WTC11 (cell line): ENCODE measurements at regions not wholly inside any gene's neighbourhood (a gene's known extent, or its start where the extent isn't known, plus 50 kb on each side); places are given as distances from the start of the nearest gene placed in this dataset.

ENCODE experiments used
- ATAC-seq: fragments of 200-7000 bp; cut with Tn5 transposase; 2 replicates; pipeline ENCODE4 v1.10.0; 2021; ENCODE audit warnings: mild to moderate bottlenecking, moderate library complexity
- CTCF ChIA-PET: fragments of 300-600 bp; sonication (Branson Sonifier 250); formaldehyde crosslinking; loops from one replicate; lab custom pipeline; 2021; ENCODE audit warnings: antibody characterized with exemption; lab: Charles Lee
- POLR2A ChIA-PET: fragments of 350-600 bp; sonication (Branson Sonifier 250); formaldehyde crosslinking; loops from one replicate; lab custom pipeline; 2021; ENCODE audit warnings: antibody characterized with exemption; lab: Charles Lee
- DNase-seq: peaks from one replicate; pipeline ENCODE4 v3.0.0; 2021; ENCODE audit warnings: low spot score
- H3K27ac Mint-ChIP-seq: 2 replicates; pipeline ENCODE4 v1.8.0; 2021; ENCODE audit warnings: mixed read lengths
- H3K27me3 Mint-ChIP-seq: 2 replicates; pipeline ENCODE4 v1.8.0; 2021; ENCODE audit warnings: low read depth, mild to moderate bottlenecking, moderate library complexity, mixed read lengths
- H3K36me3 Mint-ChIP-seq: 2 replicates; pipeline ENCODE4 v1.8.0; 2021; ENCODE audit warnings: mixed read lengths
- H3K4me1 Mint-ChIP-seq: 2 replicates; pipeline ENCODE4 v1.8.0; 2022; ENCODE audit warnings: mixed read lengths
- H3K4me3 Mint-ChIP-seq: 2 replicates; pipeline ENCODE4 v1.8.0; 2021; ENCODE audit warnings: mild to moderate bottlenecking, moderate library complexity, mixed read lengths
- H3K9me3 Mint-ChIP-seq: 2 replicates; pipeline ENCODE4 v1.8.0; 2021; ENCODE audit warnings: mixed read lengths
- AR ChIP-seq: fragments of 250-450 bp; sonication (Bioruptor Pico); IDR thresholded peaks from 2 replicates; pipeline ENCODE4 v1.9.0; 2021; ENCODE audit warnings: mild to moderate bottlenecking
- CREB1 ChIP-seq: sonication (generic); formaldehyde crosslinking; IDR thresholded peaks from 2 replicates; pipeline ENCODE4 v1.8.0; 2023; ENCODE audit warnings: mild to moderate bottlenecking, missing genetic modification reagents
- CREM ChIP-seq: sonication (generic); formaldehyde crosslinking; IDR thresholded peaks from 2 replicates; pipeline ENCODE4 v1.8.1; 2022; ENCODE audit warnings: mild to moderate bottlenecking, missing genetic modification reagents, moderate library complexity
- E2F4 ChIP-seq: sonication (generic); formaldehyde crosslinking; IDR thresholded peaks from 2 replicates; pipeline ENCODE4 v1.8.1; 2022; ENCODE audit warnings: low read depth, mild to moderate bottlenecking, moderate library complexity, missing genetic modification reagents, borderline replicate concordance
- GTF2I ChIP-seq: fragments of 250-450 bp; sonication (Bioruptor Pico); conservative IDR thresholded peaks from 2 replicates; pipeline ENCODE4 v1.4.0; 2021; ENCODE audit warnings: mild to moderate bottlenecking
- HMGXB4 ChIP-seq: sonication (generic); formaldehyde crosslinking; IDR thresholded peaks from 2 replicates; pipeline ENCODE4 v1.8.1; 2023; ENCODE audit warnings: mild to moderate bottlenecking, moderate library complexity, missing genetic modification reagents
- NFE2L1 ChIP-seq: sonication (generic); formaldehyde crosslinking; IDR thresholded peaks from 2 replicates; pipeline ENCODE4 v1.8.1; 2023; ENCODE audit warnings: missing genetic modification reagents
- NFYB ChIP-seq: sonication (generic); formaldehyde crosslinking; conservative IDR thresholded peaks from 2 replicates; pipeline ENCODE4 v1.8.0; 2022; ENCODE audit warnings: low read depth, missing genetic modification reagents
- RELA ChIP-seq: sonication (generic); formaldehyde crosslinking; IDR thresholded peaks from 2 replicates; pipeline ENCODE4 v1.8.1; 2022; ENCODE audit warnings: missing genetic modification reagents, mild to moderate bottlenecking, borderline replicate concordance
- RORB ChIP-seq: fragments of 250-450 bp; sonication (Bioruptor Pico); IDR thresholded peaks from 2 replicates; pipeline ENCODE4 v1.9.0; 2021; ENCODE audit warnings: mild to moderate bottlenecking
- SMAD3 ChIP-seq: sonication (generic); formaldehyde crosslinking; IDR thresholded peaks from 2 replicates; pipeline ENCODE4 v1.8.0; 2022; ENCODE audit warnings: missing genetic modification reagents, mild to moderate bottlenecking, borderline replicate concordance
- ZNF263 ChIP-seq: sonication (generic); formaldehyde crosslinking; IDR thresholded peaks from 2 replicates; pipeline ENCODE4 v1.8.1; 2022; ENCODE audit warnings: low read depth, mild to moderate bottlenecking, moderate library complexity, missing genetic modification reagents
- ZNF317 ChIP-seq: sonication (generic); formaldehyde crosslinking; IDR thresholded peaks from 2 replicates; pipeline ENCODE4 v1.8.1; 2023; ENCODE audit warnings: low read depth, mild to moderate bottlenecking, moderate library complexity, missing genetic modification reagents, borderline replicate concordance
- ZNF396 ChIP-seq: fragments of 250-450 bp; sonication (Bioruptor Pico); IDR thresholded peaks from 2 replicates; pipeline ENCODE4 v1.8.0; 2021; ENCODE audit warnings: mild to moderate bottlenecking, moderate library complexity, borderline replicate concordance
- ZNF423 ChIP-seq: fragments of 250-450 bp; sonication (Bioruptor Pico); IDR thresholded peaks from 2 replicates; pipeline ENCODE4 v2.1.2; 2022; ENCODE audit warnings: mild to moderate bottlenecking, moderate library complexity
- ZNF671 ChIP-seq: fragments of 250-450 bp; sonication (Bioruptor Pico); IDR thresholded peaks from 2 replicates; pipeline ENCODE4 v1.8.0; 2021; ENCODE audit warnings: mild to moderate bottlenecking
- TF ChIP-seq, protein P1 (sequence below): fragments of 250-450 bp; sonication (Bioruptor Pico); IDR thresholded peaks from 2 replicates; pipeline ENCODE4 v1.9.0; 2021; ENCODE audit warnings: mild to moderate bottlenecking, borderline replicate concordance
- TF ChIP-seq, protein P2 (sequence below): sonication (generic); formaldehyde crosslinking; IDR thresholded peaks from 2 replicates; pipeline ENCODE4 v1.8.1; 2023; ENCODE audit warnings: mild to moderate bottlenecking, missing genetic modification reagents, borderline replicate concordance
- TF ChIP-seq, protein P3 (sequence below): sonication (generic); formaldehyde crosslinking; IDR thresholded peaks from 2 replicates; pipeline ENCODE4 v1.8.0; 2023; ENCODE audit warnings: missing genetic modification reagents

GRCh38 chr18:68017385-68017784, 500.9 kb upstream of the DSEL start:
- Mint-ChIP-seq H3K27me3 (no peaks in the 10 kb centered on the region), H3K4me3 (no peak overlapping the region), H3K4me1 (peaks cover 15% of the 10 kb centered on the region), H3K27ac (no peak overlapping the region), H3K9me3 (no peaks in the 10 kb centered on the region), H3K36me3 (no peaks in the 10 kb centered on the region)
- CTCF ChIA-PET: interaction anchor here (0.9 kb wide), 1 partner anchor 135 kb away, joined by 3 read pairs; no protein-coding TSS in a partner anchor
- TF ChIP-seq RORB (CRISPR knock-in tag): no peak
- no peak for TF ChIP-seq ZNF671
- no peak for TF ChIP-seq ZNF317 (CRISPR knock-in tag)
- TF ChIP-seq ZNF396 (CRISPR knock-in tag): no peak
- no peak for TF ChIP-seq CREM (CRISPR knock-in tag)
- TF ChIP-seq ZNF423: no peak
- TF ChIP-seq SMAD3 (CRISPR knock-in tag): no peak
- TF ChIP-seq NFYB: no peak
- TF ChIP-seq GTF2I (CRISPR knock-in tag): no peak
- TF ChIP-seq, protein P1, sequence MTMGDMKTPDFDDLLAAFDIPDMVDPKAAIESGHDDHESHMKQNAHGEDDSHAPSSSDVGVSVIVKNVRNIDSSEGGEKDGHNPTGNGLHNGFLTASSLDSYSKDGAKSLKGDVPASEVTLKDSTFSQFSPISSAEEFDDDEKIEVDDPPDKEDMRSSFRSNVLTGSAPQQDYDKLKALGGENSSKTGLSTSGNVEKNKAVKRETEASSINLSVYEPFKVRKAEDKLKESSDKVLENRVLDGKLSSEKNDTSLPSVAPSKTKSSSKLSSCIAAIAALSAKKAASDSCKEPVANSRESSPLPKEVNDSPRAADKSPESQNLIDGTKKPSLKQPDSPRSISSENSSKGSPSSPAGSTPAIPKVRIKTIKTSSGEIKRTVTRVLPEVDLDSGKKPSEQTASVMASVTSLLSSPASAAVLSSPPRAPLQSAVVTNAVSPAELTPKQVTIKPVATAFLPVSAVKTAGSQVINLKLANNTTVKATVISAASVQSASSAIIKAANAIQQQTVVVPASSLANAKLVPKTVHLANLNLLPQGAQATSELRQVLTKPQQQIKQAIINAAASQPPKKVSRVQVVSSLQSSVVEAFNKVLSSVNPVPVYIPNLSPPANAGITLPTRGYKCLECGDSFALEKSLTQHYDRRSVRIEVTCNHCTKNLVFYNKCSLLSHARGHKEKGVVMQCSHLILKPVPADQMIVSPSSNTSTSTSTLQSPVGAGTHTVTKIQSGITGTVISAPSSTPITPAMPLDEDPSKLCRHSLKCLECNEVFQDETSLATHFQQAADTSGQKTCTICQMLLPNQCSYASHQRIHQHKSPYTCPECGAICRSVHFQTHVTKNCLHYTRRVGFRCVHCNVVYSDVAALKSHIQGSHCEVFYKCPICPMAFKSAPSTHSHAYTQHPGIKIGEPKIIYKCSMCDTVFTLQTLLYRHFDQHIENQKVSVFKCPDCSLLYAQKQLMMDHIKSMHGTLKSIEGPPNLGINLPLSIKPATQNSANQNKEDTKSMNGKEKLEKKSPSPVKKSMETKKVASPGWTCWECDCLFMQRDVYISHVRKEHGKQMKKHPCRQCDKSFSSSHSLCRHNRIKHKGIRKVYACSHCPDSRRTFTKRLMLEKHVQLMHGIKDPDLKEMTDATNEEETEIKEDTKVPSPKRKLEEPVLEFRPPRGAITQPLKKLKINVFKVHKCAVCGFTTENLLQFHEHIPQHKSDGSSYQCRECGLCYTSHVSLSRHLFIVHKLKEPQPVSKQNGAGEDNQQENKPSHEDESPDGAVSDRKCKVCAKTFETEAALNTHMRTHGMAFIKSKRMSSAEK (CRISPR knock-in tag): no peak
- no peak for TF ChIP-seq NFE2L1 (CRISPR knock-in tag)
- no peak for TF ChIP-seq AR (CRISPR knock-in tag)
- DNase-seq (no peak), ATAC-seq (0 out of 2 replicates have a peak, but pooled peaks have one; percentile 36)
- POLR2A ChIA-PET: interaction anchor here (0.7 kb wide), 1 partner anchor 669 kb away, joined by 3 read pairs; no protein-coding TSS in a partner anchor

DNA sequence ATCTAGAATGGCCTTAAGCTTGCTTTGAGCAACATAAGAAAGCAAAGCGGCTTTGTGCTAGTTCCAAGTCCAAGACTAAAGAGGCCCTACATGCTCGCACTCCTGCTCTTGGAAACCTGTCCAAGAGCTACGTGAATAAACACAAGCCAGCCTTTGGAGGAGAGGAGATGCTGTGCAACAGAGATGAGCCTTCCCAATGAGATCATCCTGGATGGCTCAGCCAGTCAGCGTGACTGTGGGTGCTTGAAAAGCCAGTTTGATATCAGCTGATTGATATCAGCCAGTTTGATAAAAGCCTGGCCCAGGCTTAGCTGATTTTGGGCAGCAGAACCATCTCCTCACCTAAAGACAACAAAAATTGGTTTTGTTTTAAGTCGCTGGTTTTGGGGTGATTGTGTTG, 481.0 kb upstream of the DSEL start:
- peaks cover 7% of the 10 kb centered on the region for H3K9me3 Mint-ChIP-seq
- no peak for TF ChIP-seq HMGXB4 (CRISPR knock-in tag)
- no peak for TF ChIP-seq RORB (CRISPR knock-in tag)
- TF ChIP-seq RELA: no peak
- TF ChIP-seq, protein P2, sequence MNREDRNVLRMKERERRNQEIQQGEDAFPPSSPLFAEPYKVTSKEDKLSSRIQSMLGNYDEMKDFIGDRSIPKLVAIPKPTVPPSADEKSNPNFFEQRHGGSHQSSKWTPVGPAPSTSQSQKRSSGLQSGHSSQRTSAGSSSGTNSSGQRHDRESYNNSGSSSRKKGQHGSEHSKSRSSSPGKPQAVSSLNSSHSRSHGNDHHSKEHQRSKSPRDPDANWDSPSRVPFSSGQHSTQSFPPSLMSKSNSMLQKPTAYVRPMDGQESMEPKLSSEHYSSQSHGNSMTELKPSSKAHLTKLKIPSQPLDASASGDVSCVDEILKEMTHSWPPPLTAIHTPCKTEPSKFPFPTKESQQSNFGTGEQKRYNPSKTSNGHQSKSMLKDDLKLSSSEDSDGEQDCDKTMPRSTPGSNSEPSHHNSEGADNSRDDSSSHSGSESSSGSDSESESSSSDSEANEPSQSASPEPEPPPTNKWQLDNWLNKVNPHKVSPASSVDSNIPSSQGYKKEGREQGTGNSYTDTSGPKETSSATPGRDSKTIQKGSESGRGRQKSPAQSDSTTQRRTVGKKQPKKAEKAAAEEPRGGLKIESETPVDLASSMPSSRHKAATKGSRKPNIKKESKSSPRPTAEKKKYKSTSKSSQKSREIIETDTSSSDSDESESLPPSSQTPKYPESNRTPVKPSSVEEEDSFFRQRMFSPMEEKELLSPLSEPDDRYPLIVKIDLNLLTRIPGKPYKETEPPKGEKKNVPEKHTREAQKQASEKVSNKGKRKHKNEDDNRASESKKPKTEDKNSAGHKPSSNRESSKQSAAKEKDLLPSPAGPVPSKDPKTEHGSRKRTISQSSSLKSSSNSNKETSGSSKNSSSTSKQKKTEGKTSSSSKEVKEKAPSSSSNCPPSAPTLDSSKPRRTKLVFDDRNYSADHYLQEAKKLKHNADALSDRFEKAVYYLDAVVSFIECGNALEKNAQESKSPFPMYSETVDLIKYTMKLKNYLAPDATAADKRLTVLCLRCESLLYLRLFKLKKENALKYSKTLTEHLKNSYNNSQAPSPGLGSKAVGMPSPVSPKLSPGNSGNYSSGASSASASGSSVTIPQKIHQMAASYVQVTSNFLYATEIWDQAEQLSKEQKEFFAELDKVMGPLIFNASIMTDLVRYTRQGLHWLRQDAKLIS (CRISPR knock-in tag): no peak
- TF ChIP-seq ZNF263 (CRISPR knock-in tag): no peak
- TF ChIP-seq CREB1 (CRISPR knock-in tag): no peak
- TF ChIP-seq, protein P3, sequence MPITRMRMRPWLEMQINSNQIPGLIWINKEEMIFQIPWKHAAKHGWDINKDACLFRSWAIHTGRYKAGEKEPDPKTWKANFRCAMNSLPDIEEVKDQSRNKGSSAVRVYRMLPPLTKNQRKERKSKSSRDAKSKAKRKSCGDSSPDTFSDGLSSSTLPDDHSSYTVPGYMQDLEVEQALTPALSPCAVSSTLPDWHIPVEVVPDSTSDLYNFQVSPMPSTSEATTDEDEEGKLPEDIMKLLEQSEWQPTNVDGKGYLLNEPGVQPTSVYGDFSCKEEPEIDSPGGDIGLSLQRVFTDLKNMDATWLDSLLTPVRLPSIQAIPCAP: no peak
- TF ChIP-seq E2F4 (CRISPR knock-in tag): no peak

More for the DNA sequence above, 481.0 kb upstream of the DSEL start:
- DNase-seq: no peak
- no peak for ATAC-seq
- Mint-ChIP-seq H3K36me3 (no peaks in the 10 kb centered on the region), H3K27ac (no peak overlapping the region), H3K4me1 (no peaks in the 10 kb centered on the region), H3K27me3 (no peaks in the 10 kb centered on the region), H3K4me3 (no peak overlapping the region)
- CTCF ChIA-PET: no interaction called here
- POLR2A ChIA-PET: no interaction called here
